NCI-H2107 treated with DMSO at 0.1 percent for 48 hours (cell line): ENCODE measurements at regions not wholly inside any gene's neighbourhood (a gene's known extent, or its start where the extent isn't known, plus 50 kb on each side); places are given as distances from the start of the nearest gene placed in this dataset.
"Not testable (repeated sequence)": the region's sequence is repeated elsewhere in the genome, so short reads cannot be mapped to it uniquely, and the experiment has no call there.

ENCODE experiments used
- DNase-seq: peaks from one replicate; lab custom pipeline; 2025; ENCODE audit not compliant: unreplicated experiment; lab: John Stamatoyannopoulos, UW

- no peak for DNase-seq
Observed at GRCh38 chr6:82419132-82419581, 55.5 kb downstream of the TPBG start.

- no peak for DNase-seq
Observed at GRCh38 chr6:82419859-82420258, 56.2 kb downstream of the TPBG start.

GRCh38 chr6:82430611-82431010 lies 67.0 kb downstream of the TPBG start:
- DNase-seq = no peak

GRCh38 chr6:82436740-82437139 lies 73.1 kb downstream of the TPBG start:
- no peak for DNase-seq

GRCh38 chr6:82437701-82438100 lies 74.1 kb downstream of the TPBG start:
- no peak for DNase-seq

- no peak for DNase-seq
Observed at GRCh38 chr6:82441047-82441855, 77.6 kb downstream of the TPBG start.

- no peak for DNase-seq
Observed at GRCh38 chr6:82442061-82442719, 78.6 kb downstream of the TPBG start.

- no peak for DNase-seq
Observed at GRCh38 chr6:82458147-82458546, 94.5 kb downstream of the TPBG start.

- no peak for DNase-seq
Observed at GRCh38 chr6:82458705-82459104, 95.1 kb downstream of the TPBG start.

GRCh38 chr6:82461536-82461935 lies 97.9 kb downstream of the TPBG start:
- no peak for DNase-seq

GRCh38 chr6:82467338-82467737 lies 103.7 kb downstream of the TPBG start:
- no peak for DNase-seq

- DNase-seq = not testable (repeated sequence)
Observed at GRCh38 chr6:82470123-82470522, 106.5 kb downstream of the TPBG start.

- not testable (repeated sequence) for DNase-seq
Observed at GRCh38 chr6:82475106-82475505, 111.5 kb downstream of the TPBG start.

GRCh38 chr6:82484001-82484400 lies 120.4 kb downstream of the TPBG start:
- no peak for DNase-seq

GRCh38 chr6:82484737-82485626 lies 121.4 kb downstream of the TPBG start:
- no peak for DNase-seq

- DNase-seq = no peak
Observed at GRCh38 chr6:82487895-82488294, 124.3 kb downstream of the TPBG start.

GRCh38 chr6:82488403-82488802 lies 124.8 kb downstream of the TPBG start:
- DNase-seq = no peak

- DNase-seq = no peak
Observed at GRCh38 chr6:82492134-82492533, 128.5 kb downstream of the TPBG start.

GRCh38 chr6:82493467-82493866 lies 129.8 kb downstream of the TPBG start:
- DNase-seq = no peak

- DNase-seq = no peak
Observed at GRCh38 chr6:82494367-82494766, 130.8 kb downstream of the TPBG start.

GRCh38 chr6:82501901-82502300 lies 138.3 kb downstream of the TPBG start:
- not testable (repeated sequence) for DNase-seq
